Breast epithelium (tissue), 4 donors: ENCODE measurements at regions not wholly inside any gene's neighbourhood (a gene's known extent, or its start where the extent isn't known, plus 50 kb on each side); places are given as distances from the start of the nearest gene placed in this dataset.
A peak's percentile ranks its signal among the peaks of the same experiment; 100 is the strongest.

Experiments used
- DNase-seq, 2 donors: peaks; one replicate each; pipeline ENCODE4 v3.0.0-alpha.2; 2019; ENCODE audit warnings: low spot score in 2 of 2
- H3K27ac ChIP-seq, 2 donors: fragments of 200-600 bp; sonication (generic) in 1 of 2; one replicate each; pipeline ENCODE4 v1.5.1; 2016 to 2019; ENCODE audit warnings: mild to moderate bottlenecking in 1 of 2
- H3K27me3 ChIP-seq, 2 donors: fragments of 200-600 bp; sonication (generic) in 1 of 2; one replicate each; pipeline versions ENCODE4 v1.5.1 to v1.6.0; 2017 to 2019; ENCODE audit warnings: control low read depth in 1 of 2, mild to moderate bottlenecking in 1 of 2
- H3K36me3 ChIP-seq: fragments of 200-600 bp; one replicate; pipeline ENCODE4 v1.5.1; 2019
- H3K4me1 ChIP-seq, 2 donors: fragments of 200-600 bp; sonication (generic); one replicate each; pipeline ENCODE4 v1.5.1; 2016 to 2019; ENCODE audit warnings: control low read depth in 1 of 2
- H3K4me3 ChIP-seq, 3 donors: fragments of 200-600 bp; sonication (generic); 1 replicate in 2 of 3; 2 replicates in 1 of 3; pipeline ENCODE4 v1.5.1; 2016 to 2019; ENCODE audit warnings: mild to moderate bottlenecking in 3 of 3, moderate library complexity in 2 of 3
- H3K9me3 ChIP-seq, 2 donors: fragments of 200-600 bp; sonication (generic) in 1 of 2; one replicate each; pipeline ENCODE4 v1.5.1; 2016 to 2019; ENCODE audit warnings: control low read depth in 1 of 2
- POLR2A ChIP-seq: fragments of 450-650 bp; IDR thresholded peaks from one replicate; pipeline ENCODE4 v1.6.1; 2016; ENCODE audit warnings: antibody characterized with exemption, mild to moderate bottlenecking, moderate library complexity
- POLR2AphosphoS5 ChIP-seq, 3 donors: sonication (generic); formaldehyde crosslinking; IDR thresholded peaks; one replicate each; pipeline ENCODE4 v1.6.1; 2017; ENCODE audit warnings: antibody characterized with exemption in 3 of 3
- intact Hi-C: fragments of 100-400 bp; cut with DNase I; formaldehyde crosslinking; loops from one replicate; pipeline ENCODE4 v1.15.1; 2023; ENCODE audit warnings: low total_unique reads
- TF ChIP-seq, protein P1 (sequence below), 3 donors: fragments of 450-650 bp; IDR thresholded peaks; one replicate each; pipeline ENCODE4 v1.5.1; 2016 to 2017; ENCODE audit warnings: antibody characterized with exemption in 3 of 3, mild to moderate bottlenecking in 3 of 3, moderate library complexity in 3 of 3

DNA sequence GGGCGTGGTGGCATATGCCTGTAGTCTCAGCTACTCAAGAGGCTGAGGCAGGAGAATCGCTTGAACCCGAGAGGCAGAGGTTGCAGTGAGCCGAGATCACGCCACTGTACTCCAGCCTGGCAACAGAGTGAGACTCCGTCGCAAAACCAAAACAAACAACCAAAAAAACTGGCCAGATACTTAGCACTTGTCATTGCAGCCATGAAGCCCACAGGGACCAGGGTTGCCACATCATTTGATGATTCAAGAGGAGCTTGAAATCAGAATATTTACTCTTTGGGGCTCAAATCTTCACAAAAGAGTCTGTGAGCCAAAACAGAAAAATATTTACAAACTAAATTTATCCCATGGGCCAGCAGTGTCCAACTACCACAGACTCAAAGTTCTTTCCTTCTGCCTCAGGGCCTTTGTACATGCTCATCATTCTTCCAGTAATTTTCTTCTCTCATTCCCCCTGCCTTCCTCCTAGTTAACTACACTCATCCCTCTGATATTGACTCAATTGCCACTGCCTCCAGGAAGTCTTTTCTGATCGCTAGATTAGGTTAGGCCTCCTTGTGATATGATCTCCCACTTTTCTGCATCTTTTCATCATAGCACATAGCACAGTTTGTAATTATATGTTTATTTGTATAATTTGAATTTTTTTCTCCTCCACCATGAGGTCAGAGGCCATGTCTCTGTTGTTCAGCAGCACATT, 130.8 kb upstream of the PLEKHG7 start:
- DNase-seq: no peak
- TF ChIP-seq POLR2AphosphoS5 (IDR thresholded peaks at IDR 0.05) (no peak), POLR2A (no peak)
- TF ChIP-seq, protein P1, sequence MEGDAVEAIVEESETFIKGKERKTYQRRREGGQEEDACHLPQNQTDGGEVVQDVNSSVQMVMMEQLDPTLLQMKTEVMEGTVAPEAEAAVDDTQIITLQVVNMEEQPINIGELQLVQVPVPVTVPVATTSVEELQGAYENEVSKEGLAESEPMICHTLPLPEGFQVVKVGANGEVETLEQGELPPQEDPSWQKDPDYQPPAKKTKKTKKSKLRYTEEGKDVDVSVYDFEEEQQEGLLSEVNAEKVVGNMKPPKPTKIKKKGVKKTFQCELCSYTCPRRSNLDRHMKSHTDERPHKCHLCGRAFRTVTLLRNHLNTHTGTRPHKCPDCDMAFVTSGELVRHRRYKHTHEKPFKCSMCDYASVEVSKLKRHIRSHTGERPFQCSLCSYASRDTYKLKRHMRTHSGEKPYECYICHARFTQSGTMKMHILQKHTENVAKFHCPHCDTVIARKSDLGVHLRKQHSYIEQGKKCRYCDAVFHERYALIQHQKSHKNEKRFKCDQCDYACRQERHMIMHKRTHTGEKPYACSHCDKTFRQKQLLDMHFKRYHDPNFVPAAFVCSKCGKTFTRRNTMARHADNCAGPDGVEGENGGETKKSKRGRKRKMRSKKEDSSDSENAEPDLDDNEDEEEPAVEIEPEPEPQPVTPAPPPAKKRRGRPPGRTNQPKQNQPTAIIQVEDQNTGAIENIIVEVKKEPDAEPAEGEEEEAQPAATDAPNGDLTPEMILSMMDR (IDR thresholded peaks at IDR 0.05): no peak
- H3K9me3 ChIP-seq: no peaks in the 10 kb centered on the region
- H3K4me1 ChIP-seq: no peaks in the 10 kb centered on the region
- intact Hi-C loops: loop anchor here (10.0 kb wide), 1 partner anchor 1187 kb away; no protein-coding TSS in a partner anchor
- H3K27ac ChIP-seq: peak overlapping the region; percentile 45 to 53
- H3K4me3 ChIP-seq: no peak overlapping the region
- H3K36me3 ChIP-seq: no peaks in the 10 kb centered on the region
- H3K27me3 ChIP-seq: no peaks in the 10 kb centered on the region

DNA sequence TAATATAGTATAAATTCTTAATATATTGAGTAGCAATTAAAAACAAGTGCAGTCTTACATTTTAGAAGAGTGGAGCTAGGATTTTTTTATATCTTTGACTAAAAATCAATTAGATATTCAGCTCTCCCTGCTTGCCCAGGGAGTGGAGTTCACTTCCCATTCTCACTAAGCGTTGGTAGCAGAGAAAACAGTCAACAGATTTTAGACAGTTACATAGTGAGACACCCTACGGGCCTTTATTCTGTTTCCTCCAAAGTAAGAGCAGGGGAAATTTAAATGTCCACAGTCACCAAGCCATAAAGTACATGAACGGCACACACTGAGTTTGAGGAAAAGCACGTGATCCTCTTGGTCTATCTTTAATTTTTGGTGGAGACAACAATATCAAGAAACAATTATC, 131.6 kb upstream of the PLEKHG7 start:
- Histone ChIP-seq H3K27ac (peak overlapping the region in 1 of 2 donors; percentile 53), H3K36me3 (no peaks in the 10 kb centered on the region), H3K4me1 (no peaks in the 10 kb centered on the region), H3K4me3 (no peak overlapping the region), H3K27me3 (no peaks in the 10 kb centered on the region), H3K9me3 (no peaks in the 10 kb centered on the region)
- DNase-seq: no peak
- TF ChIP-seq, protein P1 (IDR thresholded peaks at IDR 0.05): no peak
- TF ChIP-seq POLR2AphosphoS5 (IDR thresholded peaks at IDR 0.05): no peak
- no peak for TF ChIP-seq POLR2A
- intact Hi-C loops: loop anchor here (10.0 kb wide), 1 partner anchor 1186 kb away; no protein-coding TSS in a partner anchor

DNA sequence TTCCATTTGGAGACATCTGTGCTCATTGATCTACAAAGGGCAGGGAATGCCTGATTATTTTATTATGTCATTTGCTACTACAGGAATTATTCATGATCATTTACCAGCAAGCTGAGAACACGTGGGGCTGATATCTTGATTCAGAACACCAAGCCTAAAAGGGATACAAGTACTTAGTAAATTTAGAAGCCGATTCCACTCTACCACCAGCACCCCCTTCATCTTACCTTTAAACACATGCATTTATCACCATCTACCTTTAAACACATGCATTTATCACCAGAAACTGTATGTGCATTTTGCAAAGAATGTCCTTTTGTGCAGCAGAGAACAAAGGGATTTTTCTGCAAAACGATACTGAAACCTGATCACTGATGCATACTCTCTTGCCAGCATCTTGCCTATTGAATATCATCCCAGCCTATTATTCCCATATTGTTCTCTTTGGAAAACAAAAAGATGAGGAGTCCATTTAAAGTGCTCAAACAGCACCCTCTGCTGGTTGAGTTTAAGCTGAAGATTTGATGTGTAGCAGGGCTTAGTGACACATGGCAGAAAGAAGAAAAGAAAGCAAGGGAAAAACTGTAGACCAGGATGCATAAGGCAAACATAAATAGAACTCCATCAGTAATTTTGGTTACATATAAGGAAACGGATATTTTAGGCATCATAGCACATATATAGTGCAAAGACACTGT, 132.6 kb upstream of the PLEKHG7 start:
- Histone ChIP-seq H3K27me3 (no peaks in the 10 kb centered on the region), H3K9me3 (no peaks in the 10 kb centered on the region), H3K27ac (peak overlapping the region in 1 of 2 donors; percentile 7), H3K36me3 (no peaks in the 10 kb centered on the region), H3K4me3 (peak overlapping the region in 1 of 3 donors; percentile 24), H3K4me1 (no peaks in the 10 kb centered on the region)
- peak in 1 of 2 donors; percentile 59 for DNase-seq
- TF ChIP-seq POLR2AphosphoS5 (IDR thresholded peaks at IDR 0.05): peak in 2 of 3 donors; percentile 22 to 60
- TF ChIP-seq, protein P1 (IDR thresholded peaks at IDR 0.05): peak; percentile 86 to 91 (median 88)
- TF ChIP-seq POLR2A: no peak
- intact Hi-C loops: loop anchor here (10.0 kb wide), 1 partner anchor 1185 kb away; no protein-coding TSS in a partner anchor

DNA sequence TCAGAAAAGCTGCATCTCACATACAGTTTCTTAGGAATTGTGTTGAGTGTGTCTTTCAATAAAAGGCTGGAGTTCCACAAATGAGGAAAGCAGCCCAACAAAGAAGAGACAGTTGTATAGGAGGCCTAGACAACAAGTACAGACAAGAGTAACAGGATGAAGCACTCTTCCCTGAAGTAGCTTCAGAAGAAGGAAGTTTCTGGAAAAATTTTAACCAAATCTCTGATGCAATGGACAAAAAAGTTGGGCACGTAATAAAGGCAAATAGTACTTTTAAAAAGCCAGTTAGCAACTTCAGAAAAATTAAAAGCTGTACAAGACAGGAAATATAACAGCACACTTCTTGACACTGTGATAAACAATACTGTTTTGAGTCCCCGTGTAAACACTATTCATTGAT, 134.1 kb upstream of the PLEKHG7 start:
- Histone ChIP-seq H3K27ac (peak overlapping the region in 1 of 2 donors; percentile 8), H3K27me3 (no peaks in the 10 kb centered on the region), H3K36me3 (no peaks in the 10 kb centered on the region), H3K4me1 (no peaks in the 10 kb centered on the region), H3K4me3 (no peak overlapping the region), H3K9me3 (no peaks in the 10 kb centered on the region)
- TF ChIP-seq POLR2A: no peak
- no peak for TF ChIP-seq POLR2AphosphoS5 (IDR thresholded peaks at IDR 0.05)
- TF ChIP-seq, protein P1 (IDR thresholded peaks at IDR 0.05): no peak
- intact Hi-C loops: no loop called here
- no peak for DNase-seq
